Prostate gland (tissue), 2 donors: ENCODE measurements at regions not wholly inside any gene's neighbourhood (a gene's known extent, or its start where the extent isn't known, plus 50 kb on each side); places are given as distances from the start of the nearest gene placed in this dataset.

Experiments used
- DNase-seq: peaks from one replicate; pipeline ENCODE4 v3.0.0-alpha.2; 2019; ENCODE audit warnings: low spot score
- H3K27ac ChIP-seq, 2 donors: fragments of 200-600 bp; sonication (generic); 2 replicates each; pipeline ENCODE4 v1.5.1; 2017 to 2019
- H3K27me3 ChIP-seq: fragments of 200-600 bp; sonication (generic); replicated peaks from 2 replicates; pipeline ENCODE4 v1.5.1; 2019; ENCODE audit not compliant: insufficient read depth
- H3K36me3 ChIP-seq, 2 donors: fragments of 200-600 bp; sonication (generic); 1 replicate in 1 of 2; 2 replicates in 1 of 2; pipeline versions ENCODE4 v1.5.1 to v1.8.1; 2017 to 2019
- H3K4me1 ChIP-seq: fragments of 200-600 bp; sonication (generic); replicated peaks from 2 replicates; pipeline ENCODE4 v1.5.1; 2019
- H3K4me3 ChIP-seq, 2 donors: fragments of 200-600 bp; sonication (generic); 2 replicates each; pipeline ENCODE4 v1.5.1; 2017 to 2019
- H3K9me3 ChIP-seq: fragments of 200-600 bp; sonication (generic); 2 replicates; pipeline ENCODE4 v1.5.1; 2017
- CTCF ChIP-seq, 4 experiments: fragments of 200-600 bp in 2 of 4; fragments of 450-650 bp in 2 of 4; sonication (generic) in 2 of 4; IDR thresholded peaks; 1 replicate in 3 of 4; 2 replicates in 1 of 4; pipeline ENCODE4 v1.5.1; 2016 to 2019; ENCODE audit warnings: antibody characterized with exemption in 4 of 4, mild to moderate bottlenecking in 2 of 4, moderate library complexity in 2 of 4
- POLR2A ChIP-seq: fragments of 450-650 bp; IDR thresholded peaks from one replicate; pipeline ENCODE4 v1.6.1; 2016; ENCODE audit warnings: antibody characterized with exemption, mild to moderate bottlenecking
- POLR2AphosphoS5 ChIP-seq: sonication (generic); formaldehyde crosslinking; IDR thresholded peaks from one replicate; pipeline ENCODE4 v1.6.1; 2017; ENCODE audit warnings: antibody characterized with exemption
- WGBS: methylation state at CpG from one replicate; pipeline ENCODE4 v1.1.5; 2018; 5-methylcytosine and 5-hydroxymethylcytosine counted together
- intact Hi-C: fragments of 100-400 bp; cut with DNase I; formaldehyde crosslinking; loops from one replicate; pipeline ENCODE4 v1.14.2; 2022

- no peak for DNase-seq
- TF ChIP-seq CTCF (IDR thresholded peaks at IDR 0.05) = no peak
- no peak for TF ChIP-seq POLR2AphosphoS5
- Histone ChIP-seq H3K4me1 (no peaks in the 10 kb centered on the region), H3K27ac (no peak overlapping the region), H3K27me3 (no peaks in the 10 kb centered on the region), H3K36me3 (no peaks in the 10 kb centered on the region), H3K4me3 (no peak overlapping the region), H3K9me3 (no peaks in the 10 kb centered on the region)
- intact Hi-C loops = no loop called here
- 66% methylated on average over 3 of the region's 3 CpGs for WGBS
These were observed 236.9 kb downstream of the TTLL7 start for GRCh38 chr1:83762039-83762365.

- Histone ChIP-seq H3K4me3 (no peak overlapping the region), H3K9me3 (no peaks in the 10 kb centered on the region), H3K27ac (no peak overlapping the region), H3K36me3 (no peaks in the 10 kb centered on the region), H3K27me3 (no peaks in the 10 kb centered on the region), H3K4me1 (no peaks in the 10 kb centered on the region)
- 48% methylated on average over 8 of the region's 8 CpGs for WGBS
- intact Hi-C loops = no loop called here
- DNase-seq = no peak
- no peak for TF ChIP-seq CTCF (IDR thresholded peaks at IDR 0.05)
- TF ChIP-seq POLR2AphosphoS5 = no peak
- no peak for TF ChIP-seq POLR2A
These were observed 237.5 kb downstream of the TTLL7 start for GRCh38 chr1:83761167-83762038.

GRCh38 chr1:83760226-83761021, 238.5 kb downstream of the TTLL7 start:
- Histone ChIP-seq H3K4me3 (no peak overlapping the region), H3K27me3 (no peaks in the 10 kb centered on the region), H3K27ac (no peak overlapping the region), H3K4me1 (no peaks in the 10 kb centered on the region), H3K9me3 (no peaks in the 10 kb centered on the region), H3K36me3 (no peaks in the 10 kb centered on the region)
- intact Hi-C loops = no loop called here
- DNase-seq = no peak
- WGBS = 78% methylated on average over 6 of the region's 6 CpGs
- TF ChIP-seq CTCF (IDR thresholded peaks at IDR 0.05) (no peak), POLR2AphosphoS5 (no peak), POLR2A (no peak)

- Histone ChIP-seq H3K4me1 (no peaks in the 10 kb centered on the region), H3K36me3 (no peaks in the 10 kb centered on the region), H3K4me3 (no peak overlapping the region), H3K9me3 (no peaks in the 10 kb centered on the region), H3K27ac (no peak overlapping the region), H3K27me3 (no peaks in the 10 kb centered on the region)
- intact Hi-C loops = no loop called here
- WGBS = 91% methylated on average over 8 of the region's 8 CpGs
- TF ChIP-seq CTCF (IDR thresholded peaks at IDR 0.05) = no peak
- TF ChIP-seq POLR2A = no peak
- TF ChIP-seq POLR2AphosphoS5 = no peak
- DNase-seq = no peak
These were observed 241.8 kb downstream of the TTLL7 start for GRCh38 chr1:83756984-83757717.
